Neuronal stem cell (in vitro differentiated cells): ENCODE measurements at regions not wholly inside any gene's neighbourhood (a gene's known extent, or its start where the extent isn't known, plus 50 kb on each side); places are given as distances from the start of the nearest gene placed in this dataset.

Source experiments
- DNase-seq: peaks from one replicate; pipeline ENCODE4 v3.0.0-alpha.2; 2013; ENCODE audit warnings: low spot score
- H2AFZ ChIP-seq: one replicate; pipeline ENCODE4 v1.6.1; 2013; ENCODE audit warnings: mild to moderate bottlenecking, low read length, inconsistent platforms
- H2AK5ac ChIP-seq: 2 replicates; pipeline ENCODE4 v1.6.1; 2013; ENCODE audit warnings: low read depth, mild to moderate bottlenecking, inconsistent platforms, low read length, moderate library complexity, mixed read lengths
- H2BK120ac ChIP-seq: 2 replicates; pipeline ENCODE4 v1.6.1; 2013; ENCODE audit warnings: low read depth, mild to moderate bottlenecking, inconsistent platforms, low read length, moderate library complexity, mixed read lengths
- H2BK12ac ChIP-seq: one replicate; pipeline ENCODE4 v1.6.1; 2013; ENCODE audit warnings: low read length, inconsistent platforms
- H2BK15ac ChIP-seq: 2 replicates; pipeline ENCODE4 v1.6.1; 2013; ENCODE audit warnings: mild to moderate bottlenecking, low read length, inconsistent platforms, mixed read lengths
- H2BK5ac ChIP-seq: one replicate; pipeline ENCODE4 v1.6.1; 2013; ENCODE audit warnings: inconsistent platforms, mild to moderate bottlenecking, low read length, moderate library complexity
- H3K14ac ChIP-seq: one replicate; pipeline ENCODE4 v1.6.1; 2013; ENCODE audit warnings: low read length, inconsistent platforms
- H3K18ac ChIP-seq: 2 replicates; pipeline ENCODE4 v1.6.1; 2013; ENCODE audit warnings: low read length, inconsistent platforms
- H3K23ac ChIP-seq: 2 replicates; pipeline ENCODE4 v1.6.1; 2013; ENCODE audit warnings: low read depth, mild to moderate bottlenecking, mixed read lengths, low read length, inconsistent platforms; ENCODE audit not compliant: poor library complexity
- H3K27ac ChIP-seq: replicated peaks from 3 replicates; pipeline ENCODE4 v1.5.1; 2013; ENCODE audit warnings: low read length, inconsistent platforms
- H3K27me3 ChIP-seq, 3 experiments: 2 replicates each; pipeline ENCODE4 v1.6.1; 2013; ENCODE audit warnings: low read length in 3 of 3, mild to moderate bottlenecking in 2 of 3, inconsistent platforms in 1 of 3, low read depth in 1 of 3, mixed read lengths in 1 of 3, moderate library complexity in 1 of 3; ENCODE audit not compliant: control insufficient read depth in 3 of 3, insufficient read depth in 3 of 3
- H3K36me3 ChIP-seq, 2 donors: replicated peaks in 1 of 2; 2 replicates each; pipeline ENCODE4 v1.6.1; 2013; ENCODE audit warnings: low read length in 2 of 2; ENCODE audit not compliant: control insufficient read depth in 2 of 2, insufficient read depth in 2 of 2
- H3K4ac ChIP-seq: 2 replicates; pipeline ENCODE4 v1.6.1; 2013; ENCODE audit warnings: inconsistent platforms, mild to moderate bottlenecking, low read length, moderate library complexity
- H3K4me1 ChIP-seq, 2 donors: 1 replicate in 1 of 2; 2 replicates in 1 of 2; pipeline ENCODE4 v1.6.1; 2013; ENCODE audit warnings: low read length in 2 of 2, low read depth in 1 of 2; ENCODE audit not compliant: control insufficient read depth in 2 of 2, insufficient read depth in 1 of 2
- H3K4me2 ChIP-seq: one replicate; pipeline ENCODE4 v1.6.1; 2013; ENCODE audit warnings: mild to moderate bottlenecking, low read length, inconsistent platforms; ENCODE audit not compliant: insufficient read depth, poor library complexity, severe bottlenecking
- H3K4me3 ChIP-seq, 2 donors: 2 replicates each; pipeline ENCODE4 v1.5.1; 2013; ENCODE audit warnings: low read length in 2 of 2, mild to moderate bottlenecking in 2 of 2, inconsistent platforms in 1 of 2, moderate library complexity in 1 of 2
- H3K79me1 ChIP-seq: one replicate; pipeline ENCODE4 v1.6.1; 2013; ENCODE audit warnings: low read depth, mild to moderate bottlenecking, inconsistent platforms, low read length, moderate library complexity
- H3K9ac ChIP-seq: one replicate; pipeline ENCODE4 v1.6.1; 2013; ENCODE audit warnings: mild to moderate bottlenecking, low read depth, low read length, inconsistent platforms; ENCODE audit not compliant: poor library complexity
- H3K9me3 ChIP-seq, 2 donors: replicated peaks in 1 of 2; 2 replicates each; pipeline versions ENCODE3 to v1.6.1; 2013; ENCODE audit warnings: low read length in 2 of 2, mild to moderate bottlenecking in 2 of 2, inconsistent platforms in 1 of 2, low read depth in 1 of 2, mixed read lengths in 1 of 2, moderate library complexity in 1 of 2; ENCODE audit not compliant: control insufficient read depth in 2 of 2, insufficient read depth in 1 of 2
- H4K8ac ChIP-seq: one replicate; pipeline ENCODE4 v1.6.1; 2013; ENCODE audit warnings: low read depth, mild to moderate bottlenecking, inconsistent platforms, low read length, moderate library complexity
- H4K91ac ChIP-seq: one replicate; pipeline ENCODE4 v1.6.1; 2013; ENCODE audit warnings: low read length, low read depth, mild to moderate bottlenecking, inconsistent platforms; ENCODE audit not compliant: poor library complexity
- whole genome bisulfite sequencing, 2 donors: extraction: QIAGEN DNeasy Blood & Tissue Kit; methylation state at CpG; one replicate each; pipeline ENCODE4 v1.1.7; 2013; ENCODE audit warnings: missing lambda C conversion rate in 2 of 2, mixed read lengths in 1 of 2; ENCODE audit not compliant: insufficient read length in 2 of 2, insufficient replicate concordance in 1 of 2; ENCODE audit errors: extremely low coverage in 2 of 2; 5-methylcytosine and 5-hydroxymethylcytosine counted together

- Histone ChIP-seq H2BK15ac (no peak overlapping the region), H3K14ac (no peak overlapping the region), H2BK5ac (no peak overlapping the region), H2BK12ac (no peak overlapping the region), H3K23ac (no peak overlapping the region), H3K4me3 (no peak overlapping the region), H3K4me2 (no peak overlapping the region), H3K27ac (peak overlapping the region; percentile 83), H4K91ac (no peak overlapping the region), H3K18ac (no peak overlapping the region), H2AK5ac (no peak overlapping the region), H3K79me1 (no peaks in the 10 kb centered on the region), H3K27me3 (no peaks in the 10 kb centered on the region), H3K4me1 (peaks cover 11 to 16% of the 10 kb centered on the region in 2 donors), H3K9me3 (peaks cover 0 to 4% of the 10 kb centered on the region in 2 donors), H4K8ac (no peak overlapping the region), H3K36me3 (no peaks in the 10 kb centered on the region), H3K9ac (no peak overlapping the region), H3K4ac (no peak overlapping the region), H2BK120ac (no peak overlapping the region), H2AFZ (no peak overlapping the region)
- no CpG with 5 or more reads among the region's 1 CpG for WGBS, 2 donors
- DNase-seq, result no peak
These were observed 154.5 kb upstream of the ANK2 start for GRCh38 chr4:112894951-112895350.

GRCh38 chr4:112895811-112896608 is 153.4 kb upstream of the ANK2 start:
- no peak overlapping the region for H4K91ac ChIP-seq
- H3K4me2 ChIP-seq, result no peak overlapping the region
- no peak overlapping the region for H3K18ac ChIP-seq
- no peaks in the 10 kb centered on the region for H3K79me1 ChIP-seq
- no peak overlapping the region for H2BK5ac ChIP-seq
- WGBS, 2 donors, result no CpG with 5 or more reads among the region's 4 CpGs
- H3K4me1 ChIP-seq, result peaks cover 10 to 15% of the 10 kb centered on the region in 2 donors
- H3K23ac ChIP-seq, result no peak overlapping the region
- peak overlapping the region; percentile 83 for H3K27ac ChIP-seq
- H2BK12ac ChIP-seq, result no peak overlapping the region
- peak; percentile 49 for DNase-seq
- no peaks in the 10 kb centered on the region for H3K27me3 ChIP-seq
- peaks cover 0 to 4% of the 10 kb centered on the region in 2 donors for H3K9me3 ChIP-seq
- no peaks in the 10 kb centered on the region for H3K36me3 ChIP-seq
- H3K14ac ChIP-seq, result no peak overlapping the region
- H2BK120ac ChIP-seq, result no peak overlapping the region
- H3K9ac ChIP-seq, result no peak overlapping the region
- H2AK5ac ChIP-seq, result no peak overlapping the region
- H2AFZ ChIP-seq, result peak overlapping the region; percentile 59
- H3K4ac ChIP-seq, result no peak overlapping the region
- no peak overlapping the region for H4K8ac ChIP-seq
- H2BK15ac ChIP-seq, result no peak overlapping the region
- H3K4me3 ChIP-seq, result no peak overlapping the region

GRCh38 chr4:112896609-112897190 is 152.8 kb upstream of the ANK2 start:
- Histone ChIP-seq H2AK5ac (no peak overlapping the region), H4K8ac (no peak overlapping the region), H2AFZ (peak overlapping the region; percentile 59), H3K14ac (no peak overlapping the region), H3K36me3 (no peaks in the 10 kb centered on the region), H3K9ac (no peak overlapping the region), H3K18ac (no peak overlapping the region), H2BK120ac (no peak overlapping the region), H3K79me1 (no peaks in the 10 kb centered on the region), H3K27ac (peak overlapping the region; percentile 83), H3K27me3 (no peaks in the 10 kb centered on the region), H3K4me1 (peaks cover 10 to 15% of the 10 kb centered on the region in 2 donors), H3K4me3 (no peak overlapping the region), H2BK12ac (no peak overlapping the region), H2BK5ac (no peak overlapping the region), H3K9me3 (peaks cover 0 to 4% of the 10 kb centered on the region in 2 donors), H3K4me2 (no peak overlapping the region), H2BK15ac (no peak overlapping the region), H4K91ac (no peak overlapping the region), H3K4ac (no peak overlapping the region), H3K23ac (no peak overlapping the region)
- WGBS, 2 donors, result no CpG with 5 or more reads among the region's 9 CpGs
- no peak for DNase-seq

- no peak overlapping the region for H2AK5ac ChIP-seq
- H2BK15ac ChIP-seq, result no peak overlapping the region
- H3K18ac ChIP-seq, result no peak overlapping the region
- H2AFZ ChIP-seq, result no peak overlapping the region
- H3K79me1 ChIP-seq, result no peaks in the 10 kb centered on the region
- H3K9me3 ChIP-seq, result peaks cover 0 to 4% of the 10 kb centered on the region in 2 donors
- no peak overlapping the region for H3K14ac ChIP-seq
- no peak overlapping the region for H4K91ac ChIP-seq
- no peak overlapping the region for H2BK120ac ChIP-seq
- H3K4me3 ChIP-seq, result no peak overlapping the region
- H3K4me2 ChIP-seq, result no peak overlapping the region
- no peak for DNase-seq
- no peak overlapping the region for H2BK5ac ChIP-seq
- H3K4ac ChIP-seq, result no peak overlapping the region
- H3K4me1 ChIP-seq, result peaks cover 13 to 18% of the 10 kb centered on the region in 2 donors
- no peak overlapping the region for H4K8ac ChIP-seq
- peak overlapping the region; percentile 46 for H3K27ac ChIP-seq
- WGBS, 2 donors, result no CpG with 5 or more reads among the region's 2 CpGs
- no peak overlapping the region for H3K23ac ChIP-seq
- H2BK12ac ChIP-seq, result no peak overlapping the region
- no peaks in the 10 kb centered on the region for H3K36me3 ChIP-seq
- no peak overlapping the region for H3K9ac ChIP-seq
- H3K27me3 ChIP-seq, result no peaks in the 10 kb centered on the region
These were observed 151.9 kb upstream of the ANK2 start for GRCh38 chr4:112897543-112897942.
